Urinary bladder (tissue), 3 donors: ENCODE measurements at regions not wholly inside any gene's neighbourhood (a gene's known extent, or its start where the extent isn't known, plus 50 kb on each side); places are given as distances from the start of the nearest gene placed in this dataset.

Source experiments
- DNase-seq: peaks from one replicate; pipeline ENCODE4 v3.0.0-alpha.2; 2015; ENCODE audit errors: extremely low spot score
- H3K27ac ChIP-seq: one replicate; pipeline ENCODE4 v1.5.1; 2013; ENCODE audit warnings: low read depth, mild to moderate bottlenecking, moderate library complexity
- H3K36me3 ChIP-seq: one replicate; pipeline ENCODE4 v1.6.1; 2013; ENCODE audit warnings: mild to moderate bottlenecking, moderate library complexity; ENCODE audit not compliant: insufficient read depth
- H3K4me1 ChIP-seq: one replicate; pipeline ENCODE4 v1.6.1; 2013; ENCODE audit warnings: mild to moderate bottlenecking, moderate library complexity; ENCODE audit not compliant: insufficient read depth
- H3K4me3 ChIP-seq: one replicate; pipeline ENCODE4 v1.5.1; 2013; ENCODE audit warnings: low read depth, low read length
- WGBS: extraction: QIAGEN DNeasy Blood & Tissue Kit; methylation state at CpG from one replicate; pipeline ENCODE4 v1.1.7; 2013; 5-methylcytosine and 5-hydroxymethylcytosine counted together
- donor health status: healthy with polysubstance abuse.
- donor health status: healthy.

GRCh38 chr16:13391337-13391736, 489.9 kb downstream of the SHISA9 start:
- Histone ChIP-seq H3K27ac (no peak overlapping the region), H3K4me3 (no peak overlapping the region), H3K36me3 (no peaks in the 10 kb centered on the region), H3K4me1 (no peaks in the 10 kb centered on the region)
- DNase-seq: no peak
- 64% methylated on average over 3 of the region's 3 CpGs for WGBS

- Histone ChIP-seq H3K27ac (no peak overlapping the region), H3K4me1 (no peaks in the 10 kb centered on the region), H3K36me3 (no peaks in the 10 kb centered on the region), H3K4me3 (no peak overlapping the region)
- DNase-seq: no peak
- 84% methylated on average over 4 of the region's 4 CpGs for WGBS
Measured at GRCh38 chr16:13392341-13392740, 490.9 kb downstream of the SHISA9 start.

GRCh38 chr16:13393816-13394215, 492.4 kb downstream of the SHISA9 start:
- Histone ChIP-seq H3K4me3 (no peak overlapping the region), H3K4me1 (no peaks in the 10 kb centered on the region), H3K36me3 (no peaks in the 10 kb centered on the region), H3K27ac (no peak overlapping the region)
- no peak for DNase-seq
- WGBS: 83% methylated on average over 7 of the region's 7 CpGs

GRCh38 chr16:13394488-13394887, 493.1 kb downstream of the SHISA9 start:
- Histone ChIP-seq H3K36me3 (no peaks in the 10 kb centered on the region), H3K27ac (no peak overlapping the region), H3K4me1 (no peaks in the 10 kb centered on the region), H3K4me3 (no peak overlapping the region)
- 52% methylated on average over 5 of the region's 5 CpGs for WGBS
- no peak for DNase-seq

GRCh38 chr16:13397126-13397525, 495.7 kb downstream of the SHISA9 start:
- H3K4me3 ChIP-seq: no peak overlapping the region
- no peak overlapping the region for H3K27ac ChIP-seq
- H3K36me3 ChIP-seq: no peaks in the 10 kb centered on the region
- H3K4me1 ChIP-seq: no peaks in the 10 kb centered on the region
- 83% methylated on average over 7 of the region's 7 CpGs for WGBS
- DNase-seq: no peak

GRCh38 chr16:13401641-13402040, 500.2 kb downstream of the SHISA9 start:
- Histone ChIP-seq H3K36me3 (no peaks in the 10 kb centered on the region), H3K4me1 (no peaks in the 10 kb centered on the region), H3K4me3 (no peak overlapping the region), H3K27ac (no peak overlapping the region)
- 86% methylated on average over 4 of the region's 4 CpGs for WGBS
- no peak for DNase-seq

- Histone ChIP-seq H3K27ac (no peak overlapping the region), H3K36me3 (no peaks in the 10 kb centered on the region), H3K4me1 (no peaks in the 10 kb centered on the region), H3K4me3 (no peak overlapping the region)
- DNase-seq: no peak
- WGBS: 85% methylated on average over 12 of the region's 12 CpGs
Measured at GRCh38 chr16:13402601-13403000, 501.2 kb downstream of the SHISA9 start.

- H3K4me1 ChIP-seq: no peaks in the 10 kb centered on the region
- H3K4me3 ChIP-seq: no peak overlapping the region
- no peak for DNase-seq
- H3K36me3 ChIP-seq: no peaks in the 10 kb centered on the region
- H3K27ac ChIP-seq: no peak overlapping the region
Measured at GRCh38 chr16:13403326-13403725, 501.9 kb downstream of the SHISA9 start.

GRCh38 chr16:13414154-13414553, 505.8 kb upstream of the ERCC4 start:
- no peaks in the 10 kb centered on the region for H3K4me1 ChIP-seq
- no peak overlapping the region for H3K4me3 ChIP-seq
- H3K36me3 ChIP-seq: no peaks in the 10 kb centered on the region
- DNase-seq: no peak
- no peak overlapping the region for H3K27ac ChIP-seq

- no peak for DNase-seq
- Histone ChIP-seq H3K27ac (no peak overlapping the region), H3K4me3 (no peak overlapping the region), H3K4me1 (no peaks in the 10 kb centered on the region), H3K36me3 (no peaks in the 10 kb centered on the region)
- 72% methylated on average over 2 of the region's 2 CpGs for WGBS
Measured at GRCh38 chr16:13419589-13419988, 500.4 kb upstream of the ERCC4 start.

- Histone ChIP-seq H3K36me3 (no peaks in the 10 kb centered on the region), H3K4me1 (no peaks in the 10 kb centered on the region), H3K27ac (no peak overlapping the region), H3K4me3 (no peak overlapping the region)
- 14% methylated on average over 3 of the region's 3 CpGs for WGBS
- DNase-seq: no peak
Measured at GRCh38 chr16:13421726-13422125, 498.2 kb upstream of the ERCC4 start.

GRCh38 chr16:13425836-13426235, 494.1 kb upstream of the ERCC4 start:
- Histone ChIP-seq H3K4me1 (no peaks in the 10 kb centered on the region), H3K4me3 (no peak overlapping the region), H3K36me3 (no peaks in the 10 kb centered on the region), H3K27ac (no peak overlapping the region)
- DNase-seq: no peak
- 53% methylated on average over 5 of the region's 5 CpGs for WGBS

- no peak for DNase-seq
- H3K36me3 ChIP-seq: no peaks in the 10 kb centered on the region
- H3K4me1 ChIP-seq: no peaks in the 10 kb centered on the region
- no peak overlapping the region for H3K27ac ChIP-seq
- WGBS: 62% methylated on average over 6 of the region's 6 CpGs
- no peak overlapping the region for H3K4me3 ChIP-seq
Measured at GRCh38 chr16:13426269-13426668, 493.7 kb upstream of the ERCC4 start.

- no peak for DNase-seq
- no peak overlapping the region for H3K4me3 ChIP-seq
- no peaks in the 10 kb centered on the region for H3K36me3 ChIP-seq
- no peaks in the 10 kb centered on the region for H3K4me1 ChIP-seq
- WGBS: 96% methylated on average over 4 of the region's 4 CpGs
- no peak overlapping the region for H3K27ac ChIP-seq
Measured at GRCh38 chr16:13426736-13427135, 493.2 kb upstream of the ERCC4 start.

GRCh38 chr16:13427943-13428342, 492.0 kb upstream of the ERCC4 start:
- Histone ChIP-seq H3K36me3 (no peaks in the 10 kb centered on the region), H3K27ac (no peak overlapping the region), H3K4me3 (no peak overlapping the region), H3K4me1 (no peaks in the 10 kb centered on the region)
- DNase-seq: no peak
- 74% methylated on average over 3 of the region's 3 CpGs for WGBS
